Mammary epithelial cell (primary cell): ENCODE measurements at regions not wholly inside any gene's neighbourhood (a gene's known extent, or its start where the extent isn't known, plus 50 kb on each side); places are given as distances from the start of the nearest gene placed in this dataset.
"Not testable (repeated sequence)": the region's sequence is repeated elsewhere in the genome, so short reads cannot be mapped to it uniquely, and the experiment has no call there.

Source experiments
- CTCF ChIP-seq, 2 donors: IDR thresholded peaks in 1 of 2; conservative IDR thresholded peaks in 1 of 2; 2 replicates each; pipeline ENCODE4 v1.5.1; 2011 to 2012; ENCODE audit warnings: inconsistent platforms in 2 of 2, low read length in 2 of 2, mild to moderate bottlenecking in 2 of 2, control low read depth in 1 of 2, low read depth in 1 of 2; ENCODE audit not compliant: insufficient read depth in 1 of 2; ENCODE audit errors: extremely low read depth in 1 of 2
- EZH2 ChIP-seq: IDR thresholded peaks from 2 replicates; pipeline ENCODE4 v1.6.1; 2012; ENCODE audit warnings: low read length, inconsistent platforms, borderline replicate concordance

DNA sequence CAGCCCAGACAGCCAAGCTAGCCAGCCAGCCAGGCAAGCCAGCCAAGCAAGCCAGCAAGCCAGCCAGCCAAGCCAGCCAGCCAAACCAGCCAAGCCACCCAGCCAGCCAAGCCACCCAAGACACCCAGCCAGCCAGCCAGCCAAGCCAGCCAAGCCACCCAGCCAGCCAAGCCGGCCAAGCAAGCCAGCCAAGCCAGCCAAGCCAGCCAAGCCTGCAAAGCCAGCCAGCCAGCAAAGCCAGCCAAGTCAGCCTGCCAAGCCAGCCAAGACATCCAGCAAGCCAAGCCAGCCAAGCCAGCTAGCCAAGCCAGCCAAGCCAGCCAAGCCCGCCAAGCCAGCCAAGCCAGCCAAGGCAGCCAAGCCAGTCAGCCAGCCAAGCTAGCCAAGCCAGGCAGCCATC, 1606.2 kb downstream of the RPIA start:
- TF ChIP-seq CTCF (conservative IDR thresholded peaks at IDR 0.05 in 1 of 2, IDR thresholded peaks at IDR 0.05 in 1 of 2; ENCODE audit: extremely low read depth in 1 of 2, insufficient read depth in 1 of 2, low read depth in 1 of 2, low read length in 2 of 2); EZH2: not testable (repeated sequence)
